Kidney (tissue), 13 donors: ENCODE measurements at regions not wholly inside any gene's neighbourhood (a gene's known extent, or its start where the extent isn't known, plus 50 kb on each side); places are given as distances from the start of the nearest gene placed in this dataset.
"Not testable (repeated sequence)": the region's sequence is repeated elsewhere in the genome, so short reads cannot be mapped to it uniquely, and the experiment has no call there.

Experiments used
- DNase-seq, 5 donors: peaks; one replicate each; pipeline ENCODE4 v3.0.0-alpha.2; 2013 to 2020
- FAIRE-seq: peaks from 2 replicates; lab custom pipeline; 2012; peaks lifted over from hg19 to GRCh38; lab: Jason Lieb, UNC
- H3K27ac ChIP-seq, 2 donors: one replicate each; pipeline ENCODE4 v1.7.0; 2013; ENCODE audit warnings: low read depth in 2 of 2, low read length in 2 of 2, inconsistent platforms in 1 of 2
- H3K27me3 ChIP-seq: one replicate; pipeline ENCODE4 v1.7.1; 2013; ENCODE audit warnings: low read length, inconsistent platforms; ENCODE audit not compliant: control insufficient read depth, insufficient read depth
- H3K36me3 ChIP-seq, 3 donors: one replicate each; pipeline versions ENCODE4 v1.7.0 to v1.7.1; 2013; ENCODE audit warnings: low read length in 3 of 3, control low read depth in 1 of 3, inconsistent platforms in 1 of 3; ENCODE audit not compliant: insufficient read depth in 3 of 3, control insufficient read depth in 2 of 3
- H3K4me1 ChIP-seq, 3 donors: one replicate each; pipeline versions ENCODE4 v1.7.0 to v1.7.1; 2013; ENCODE audit warnings: low read length in 3 of 3, inconsistent platforms in 1 of 3, low read depth in 1 of 3; ENCODE audit not compliant: control insufficient read depth in 2 of 3, insufficient read depth in 2 of 3
- H3K4me3 ChIP-seq, 3 donors: one replicate each; pipeline versions ENCODE4 v1.7.0 to v1.8.1; 2013; ENCODE audit warnings: low read length in 3 of 3, control low read depth in 1 of 3, inconsistent platforms in 1 of 3
- H3K9ac ChIP-seq, 3 donors: one replicate each; pipeline versions ENCODE4 v1.7.0 to v1.7.1; 2013; ENCODE audit warnings: low read length in 3 of 3, control low read depth in 1 of 3, inconsistent platforms in 1 of 3
- H3K9me3 ChIP-seq, 3 donors: one replicate each; pipeline versions ENCODE4 v1.7.0 to v1.7.1; 2013; ENCODE audit warnings: low read length in 3 of 3, control low read depth in 1 of 3, inconsistent platforms in 1 of 3; ENCODE audit not compliant: control insufficient read depth in 2 of 3, insufficient read depth in 1 of 3
- CTCF ChIP-seq: IDR thresholded peaks from 3 replicates; pipeline ENCODE4 v1.5.1; 2012; ENCODE audit warnings: mild to moderate bottlenecking, moderate library complexity, borderline replicate concordance; ENCODE audit not compliant: insufficient read depth; ENCODE audit errors: extremely low read depth
- intact Hi-C: fragments of 100-400 bp; cut with DNase I; formaldehyde crosslinking; loops from one replicate; pipeline ENCODE4 v1.11.1; 2022
- donor health status: control.
- donor health status: control.
- donor health status: control.
- donor health status: control.
- donor health status: control.
- donor health status: DM: yes; HTN: yes; CAD: no.
- donor health status: Normal renal cell carcinoma (clear cell type).

GRCh38 chr18:62464266-62464665, 58.6 kb upstream of the ZCCHC2 start:
- FAIRE-seq: no peak
- Histone ChIP-seq H3K9me3 (no peaks in the 10 kb centered on the region), H3K27me3 (no peaks in the 10 kb centered on the region), H3K27ac (no peak overlapping the region), H3K36me3 (no peaks in the 10 kb centered on the region), H3K9ac (no peak overlapping the region), H3K4me1 (no peaks in the 10 kb centered on the region), H3K4me3 (no peak overlapping the region)
- intact Hi-C loops: no loop called here
- TF ChIP-seq CTCF: no peak
- DNase-seq: no peak

GRCh38 chr18:62469131-62469530, 53.7 kb upstream of the ZCCHC2 start:
- H3K4me1 ChIP-seq, H3K4me3 ChIP-seq, H3K27ac ChIP-seq, DNase-seq, H3K27me3 ChIP-seq, H3K9me3 ChIP-seq, H3K36me3 ChIP-seq, FAIRE-seq, H3K9ac ChIP-seq, intact Hi-C loops: not testable (repeated sequence)
